ENCODE measurements at regions not wholly inside any gene's neighbourhood (a gene's known extent, or its start where the extent isn't known, plus 50 kb on each side); places are given as distances from the start of the nearest gene placed in this dataset.

GRCh38 chr14:30499358-30499757 is 59.6 kb upstream of the G2E3 start:
- H3K14ac ChIP-seq (ENCODE audit: insufficient read depth, low read length), result no peak overlapping the region
- no peak overlapping the region for H2BK5ac ChIP-seq (ENCODE audit: insufficient read length, low read length)
- H3K4ac ChIP-seq (ENCODE audit: low read depth, low read length), result no peak overlapping the region
- H3K27me3 ChIP-seq (ENCODE audit: insufficient read depth, low read length), result no peaks in the 10 kb centered on the region
- Mint-ChIP-seq H3K9me3 (no peaks in the 10 kb centered on the region), H3K4me3 (no peak overlapping the region), H3K4me1 (no peaks in the 10 kb centered on the region), H3K36me3 (ENCODE audit: insufficient read depth in 1 of 3, low read depth in 3 of 3) (no peaks in the 10 kb centered on the region), H3K27me3 (ENCODE audit: low read depth) (no peaks in the 10 kb centered on the region), H3K27ac (no peak overlapping the region)
- no peak for DNase-seq
- H3K79me1 ChIP-seq (ENCODE audit: insufficient read depth, low read depth, low read length, poor library complexity, severe bottlenecking), result no peaks in the 10 kb centered on the region
- no peak overlapping the region for H4K5ac ChIP-seq (ENCODE audit: insufficient read length, low read depth, low read length)
- H4K20me1 ChIP-seq (ENCODE audit: control insufficient read depth, insufficient read depth, insufficient read length), result no peaks in the 10 kb centered on the region
- H4K8ac ChIP-seq (replicated peaks; ENCODE audit: insufficient read length, low read depth, low read length), result no peak overlapping the region
- no peak overlapping the region for H2AFZ ChIP-seq (ENCODE audit: low read length)
- no peak overlapping the region for H3K4me2 ChIP-seq (ENCODE audit: insufficient read depth, insufficient read length, low read length)
- no peaks in the 10 kb centered on the region for H3K9me3 ChIP-seq (ENCODE audit: control insufficient read depth, low read depth, low read length)
- no peak overlapping the region for H3K56ac ChIP-seq (ENCODE audit: insufficient read length, low read depth, low read length)
- H2BK12ac ChIP-seq (ENCODE audit: insufficient read length, low read depth, low read length), result no peak overlapping the region
- no peak overlapping the region for H2BK15ac ChIP-seq (ENCODE audit: low read depth, low read length)
- H4K91ac ChIP-seq (ENCODE audit: insufficient read length, low read depth, low read length), result no peak overlapping the region
- no peak overlapping the region for H2BK120ac ChIP-seq (ENCODE audit: low read depth, low read length, poor library complexity, severe bottlenecking)
- H3T11ph ChIP-seq (ENCODE audit: low read length), result no peak overlapping the region
- H3K9ac ChIP-seq (ENCODE audit: extremely low read depth, insufficient read length, low read length), result no peak overlapping the region
- no peak overlapping the region for H3K23ac ChIP-seq (ENCODE audit: insufficient read length, low read depth, low read length)
- no peak overlapping the region for H2BK20ac ChIP-seq (ENCODE audit: low read depth, low read length, poor library complexity, severe bottlenecking)
- H2AK5ac ChIP-seq (ENCODE audit: insufficient read length, low read length), result no peak overlapping the region
- H3K4me1 ChIP-seq (ENCODE audit: insufficient read depth, low read length), result no peaks in the 10 kb centered on the region
- no peak overlapping the region for H3K27ac ChIP-seq (ENCODE audit: insufficient read length, low read depth, low read length)
- TF ChIP-seq CTCF (conservative IDR thresholded peaks at IDR 0.05), result no peak
- no peaks in the 10 kb centered on the region for H3K79me2 ChIP-seq (ENCODE audit: insufficient read depth, low read length)
- H3K23me2 ChIP-seq (ENCODE audit: insufficient read length, low read depth, low read length, poor library complexity, severe bottlenecking), result no peaks in the 10 kb centered on the region
- H3K18ac ChIP-seq (ENCODE audit: insufficient read length, low read depth, low read length), result no peak overlapping the region

Measured in H9 (cell line).